Thoracic aorta (tissue), 2 donors: ENCODE measurements at regions not wholly inside any gene's neighbourhood (a gene's known extent, or its start where the extent isn't known, plus 50 kb on each side); places are given as distances from the start of the nearest gene placed in this dataset.

Source experiments
- ATAC-seq: fragments of 150-250 bp; one replicate; pipeline ENCODE4 v1.8.0; 2017; ENCODE audit warnings: low read depth; ENCODE audit not compliant: insufficient number of reproducible peaks, low FRiP score
- DNase-seq: peaks from one replicate; pipeline ENCODE4 v3.0.0-alpha.2; 2020; ENCODE audit warnings: low spot score
- H3K27ac ChIP-seq, 2 donors: fragments of 200-600 bp; sonication (generic); 1 replicate in 1 of 2; 2 replicates in 1 of 2; pipeline ENCODE4 v1.5.1; 2016; ENCODE audit warnings: mild to moderate bottlenecking in 2 of 2, moderate library complexity in 2 of 2
- H3K27me3 ChIP-seq: fragments of 200-600 bp; sonication (generic); replicated peaks from 2 replicates; pipeline ENCODE4 v1.6.0; 2016; ENCODE audit warnings: mild to moderate bottlenecking; ENCODE audit not compliant: insufficient read depth
- H3K36me3 ChIP-seq: fragments of 200-600 bp; sonication (generic); one replicate; pipeline ENCODE4 v1.5.1; 2016
- H3K4me1 ChIP-seq, 2 donors: fragments of 200-600 bp; sonication (generic); 1 replicate in 1 of 2; 2 replicates in 1 of 2; pipeline versions ENCODE4 v1.5.1 to v1.6.0; 2016; ENCODE audit warnings: low read depth in 2 of 2, mild to moderate bottlenecking in 1 of 2; ENCODE audit not compliant: control insufficient read depth in 1 of 2
- H3K4me3 ChIP-seq: fragments of 200-600 bp; sonication (generic); 2 replicates; pipeline ENCODE4 v1.5.1; 2016; ENCODE audit warnings: mild to moderate bottlenecking
- H3K9me3 ChIP-seq: fragments of 200-600 bp; sonication (generic); 2 replicates; pipeline ENCODE4 v1.5.1; 2016
- TF ChIP-seq, protein P1 (sequence below): fragments of 200-600 bp; sonication (generic); IDR thresholded peaks from one replicate; pipeline ENCODE4 v1.5.1; 2019; ENCODE audit warnings: antibody characterized with exemption

DNA sequence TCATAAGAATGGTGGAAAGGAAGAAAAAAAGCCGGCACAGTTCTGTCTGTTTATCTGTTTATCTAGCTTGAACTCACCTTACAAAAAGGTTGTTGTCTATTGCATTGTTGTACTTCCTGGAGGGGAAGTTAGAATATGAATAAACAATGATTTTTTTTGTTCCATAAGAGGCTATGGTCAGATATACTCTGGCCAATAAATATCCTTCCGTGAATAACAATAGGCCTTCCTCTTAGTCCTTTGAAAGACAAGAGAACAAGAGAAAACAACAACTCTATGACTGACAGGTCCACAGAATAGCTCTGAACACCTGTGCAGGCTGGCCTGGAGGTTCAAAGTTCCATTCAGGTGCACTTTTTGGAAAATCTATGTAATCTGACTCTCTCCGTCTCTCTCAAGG is 192.8 kb upstream of the KRR1 start:
- no peak for ATAC-seq
- TF ChIP-seq, protein P1, sequence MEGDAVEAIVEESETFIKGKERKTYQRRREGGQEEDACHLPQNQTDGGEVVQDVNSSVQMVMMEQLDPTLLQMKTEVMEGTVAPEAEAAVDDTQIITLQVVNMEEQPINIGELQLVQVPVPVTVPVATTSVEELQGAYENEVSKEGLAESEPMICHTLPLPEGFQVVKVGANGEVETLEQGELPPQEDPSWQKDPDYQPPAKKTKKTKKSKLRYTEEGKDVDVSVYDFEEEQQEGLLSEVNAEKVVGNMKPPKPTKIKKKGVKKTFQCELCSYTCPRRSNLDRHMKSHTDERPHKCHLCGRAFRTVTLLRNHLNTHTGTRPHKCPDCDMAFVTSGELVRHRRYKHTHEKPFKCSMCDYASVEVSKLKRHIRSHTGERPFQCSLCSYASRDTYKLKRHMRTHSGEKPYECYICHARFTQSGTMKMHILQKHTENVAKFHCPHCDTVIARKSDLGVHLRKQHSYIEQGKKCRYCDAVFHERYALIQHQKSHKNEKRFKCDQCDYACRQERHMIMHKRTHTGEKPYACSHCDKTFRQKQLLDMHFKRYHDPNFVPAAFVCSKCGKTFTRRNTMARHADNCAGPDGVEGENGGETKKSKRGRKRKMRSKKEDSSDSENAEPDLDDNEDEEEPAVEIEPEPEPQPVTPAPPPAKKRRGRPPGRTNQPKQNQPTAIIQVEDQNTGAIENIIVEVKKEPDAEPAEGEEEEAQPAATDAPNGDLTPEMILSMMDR: no peak
- Histone ChIP-seq H3K4me3 (no peak overlapping the region), H3K27ac (no peak overlapping the region), H3K9me3 (no peaks in the 10 kb centered on the region), H3K27me3 (no peaks in the 10 kb centered on the region), H3K36me3 (no peaks in the 10 kb centered on the region), H3K4me1 (peaks cover 2 to 30% of the 10 kb centered on the region in 2 donors)
- no peak for DNase-seq

DNA sequence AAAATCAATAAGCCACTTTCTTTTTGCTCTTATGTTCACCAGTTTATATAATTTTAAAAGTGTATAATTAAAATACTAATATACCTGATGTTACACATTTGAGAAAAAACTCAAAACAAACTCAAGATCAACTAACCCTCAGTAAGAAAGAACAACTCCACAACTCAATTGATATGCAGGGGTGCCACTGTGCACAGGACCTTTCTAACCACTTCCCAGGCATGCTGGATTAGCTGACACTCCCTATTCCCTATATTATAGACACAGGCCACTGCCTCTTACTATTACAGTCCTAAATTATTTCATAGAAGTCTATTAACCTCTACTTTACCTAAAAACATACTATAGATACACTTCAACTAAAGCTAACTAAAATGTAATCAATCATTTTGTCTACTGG is 191.7 kb upstream of the KRR1 start:
- Histone ChIP-seq H3K4me3 (no peak overlapping the region), H3K9me3 (no peaks in the 10 kb centered on the region), H3K27me3 (no peaks in the 10 kb centered on the region), H3K4me1 (peaks cover 2 to 25% of the 10 kb centered on the region in 2 donors), H3K27ac (no peak overlapping the region), H3K36me3 (no peaks in the 10 kb centered on the region)
- ATAC-seq (no peak), DNase-seq (no peak)
- TF ChIP-seq, protein P1: no peak

DNA sequence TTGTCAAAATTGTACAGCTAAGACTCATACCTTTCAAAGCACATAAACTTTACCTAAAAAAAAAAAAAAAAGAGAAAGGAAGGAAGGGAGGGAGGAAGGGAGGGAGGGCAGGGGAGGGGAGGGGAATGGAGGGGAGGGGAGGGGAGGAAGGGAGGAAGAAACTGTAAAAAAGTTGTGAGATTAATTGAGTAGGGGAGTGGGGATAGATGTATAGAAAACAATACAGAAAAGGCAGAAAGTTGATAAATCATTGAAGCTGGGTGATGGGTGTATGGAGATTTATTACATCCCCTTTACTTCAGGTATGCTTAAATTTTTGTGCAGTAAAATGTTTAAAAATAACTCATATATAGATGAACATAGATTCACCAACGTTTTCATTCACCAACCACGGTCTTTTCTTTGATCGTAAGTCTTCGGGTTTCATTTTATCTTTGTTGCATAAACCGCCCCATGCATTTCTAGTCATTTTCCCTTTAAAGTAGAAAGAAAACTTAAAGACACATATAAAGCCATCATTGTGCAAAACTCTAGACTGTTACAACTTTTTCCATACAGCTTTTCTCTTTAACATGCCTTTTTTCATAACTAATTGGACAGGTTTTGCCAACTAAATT is 191.2 kb upstream of the KRR1 start:
- H3K27me3 ChIP-seq: no peaks in the 10 kb centered on the region
- H3K27ac ChIP-seq: no peak overlapping the region
- TF ChIP-seq, protein P1: no peak
- DNase-seq: no peak
- ATAC-seq: no peak
- H3K9me3 ChIP-seq: no peaks in the 10 kb centered on the region
- peaks cover 2 to 20% of the 10 kb centered on the region in 2 donors for H3K4me1 ChIP-seq
- H3K4me3 ChIP-seq: no peak overlapping the region
- H3K36me3 ChIP-seq: no peaks in the 10 kb centered on the region

DNA sequence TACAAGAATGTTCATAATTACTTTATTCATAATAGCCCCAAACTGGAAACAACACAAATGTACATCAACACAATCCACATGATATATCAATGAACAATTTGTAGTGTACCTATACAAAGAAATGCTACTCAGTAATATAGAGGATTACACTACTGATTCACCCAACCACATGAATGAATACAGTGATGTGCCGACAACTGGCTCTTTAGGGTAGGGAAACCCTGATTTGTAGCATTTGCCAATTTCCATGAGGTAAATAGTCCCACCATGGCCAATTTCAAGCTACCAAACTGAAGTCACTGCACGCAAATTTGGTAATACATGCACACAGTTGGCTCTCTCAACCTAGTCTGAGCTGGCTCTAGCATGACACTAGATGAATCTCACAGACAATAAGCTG is 190.4 kb upstream of the KRR1 start:
- Histone ChIP-seq H3K4me3 (no peak overlapping the region), H3K27me3 (no peaks in the 10 kb centered on the region), H3K4me1 (peaks cover 0 to 14% of the 10 kb centered on the region in 2 donors), H3K9me3 (no peaks in the 10 kb centered on the region), H3K36me3 (no peaks in the 10 kb centered on the region), H3K27ac (no peak overlapping the region)
- DNase-seq: no peak
- no peak for ATAC-seq
- TF ChIP-seq, protein P1: no peak

DNA sequence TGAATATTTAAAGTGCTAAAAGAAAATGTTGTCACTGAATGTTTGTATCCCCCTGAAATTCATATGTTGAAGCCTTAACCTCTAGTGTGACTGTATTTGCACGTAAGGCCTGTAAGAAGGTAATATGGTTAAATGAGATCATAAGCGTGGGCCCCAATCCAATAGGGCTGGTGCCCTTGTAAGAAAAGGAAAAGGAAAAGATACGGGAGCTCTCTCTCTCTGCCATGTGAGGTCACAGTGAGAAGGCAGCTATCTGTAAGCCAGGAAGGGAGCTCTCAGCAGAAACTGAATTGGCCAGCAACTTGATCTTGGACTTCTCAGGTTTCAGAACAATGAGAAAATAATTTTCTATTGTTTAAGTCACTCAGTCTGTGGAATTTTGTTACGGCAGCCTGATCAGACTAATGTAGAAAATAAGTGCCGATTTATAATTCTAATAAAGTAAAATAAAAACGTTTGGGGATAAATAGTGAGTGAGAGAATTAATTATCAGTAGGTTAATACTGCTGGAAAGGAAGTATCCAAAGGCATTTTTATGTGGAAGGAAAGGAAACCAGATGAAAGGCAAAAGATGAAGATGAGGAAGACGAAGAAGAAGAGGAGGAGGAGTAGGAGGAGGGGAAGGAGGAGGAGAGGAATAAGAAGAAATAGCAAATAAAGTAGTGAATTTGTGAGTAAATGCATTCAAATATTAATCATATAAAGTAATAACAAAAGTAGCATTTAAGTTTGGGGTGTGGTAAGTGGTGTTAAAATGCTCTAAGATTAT is 188.5 kb upstream of the KRR1 start:
- Histone ChIP-seq H3K4me1 (no peaks in the 10 kb centered on the region), H3K27ac (no peak overlapping the region), H3K27me3 (no peaks in the 10 kb centered on the region), H3K4me3 (no peak overlapping the region), H3K36me3 (no peaks in the 10 kb centered on the region), H3K9me3 (no peaks in the 10 kb centered on the region)
- no peak for DNase-seq
- TF ChIP-seq, protein P1: no peak
- no peak for ATAC-seq
